Panc1 (cell line): ENCODE measurements at regions not wholly inside any gene's neighbourhood (a gene's known extent, or its start where the extent isn't known, plus 50 kb on each side); places are given as distances from the start of the nearest gene placed in this dataset.
"Not testable (repeated sequence)": the region's sequence is repeated elsewhere in the genome, so short reads cannot be mapped to it uniquely, and the experiment has no call there.

Experiments
- POLR2AphosphoS5 ChIP-seq: IDR thresholded peaks from 2 replicates; pipeline ENCODE4 v1.6.1; 2012; ENCODE audit warnings: mild to moderate bottlenecking, low read depth, low read length, moderate library complexity
- SIN3A ChIP-seq: IDR thresholded peaks from 2 replicates; pipeline ENCODE4 v1.6.1; 2012; ENCODE audit warnings: low read depth, mild to moderate bottlenecking, low read length, moderate library complexity, borderline replicate concordance; ENCODE audit not compliant: insufficient read depth
- TF ChIP-seq, protein P1 (sequence below): fragments of 450-650 bp; IDR thresholded peaks from 2 replicates; pipeline ENCODE4 v1.5.1; 2017; ENCODE audit warnings: mild to moderate bottlenecking
- TF ChIP-seq, protein P2 (sequence below), 2 experiments: IDR thresholded peaks; 2 replicates each; pipeline ENCODE4 v1.6.1; 2011 to 2012; ENCODE audit warnings: low read depth in 2 of 2, control low read depth in 1 of 2, low read length in 1 of 2, mild to moderate bottlenecking in 1 of 2, moderate library complexity in 1 of 2; ENCODE audit not compliant: insufficient read depth in 1 of 2

DNA sequence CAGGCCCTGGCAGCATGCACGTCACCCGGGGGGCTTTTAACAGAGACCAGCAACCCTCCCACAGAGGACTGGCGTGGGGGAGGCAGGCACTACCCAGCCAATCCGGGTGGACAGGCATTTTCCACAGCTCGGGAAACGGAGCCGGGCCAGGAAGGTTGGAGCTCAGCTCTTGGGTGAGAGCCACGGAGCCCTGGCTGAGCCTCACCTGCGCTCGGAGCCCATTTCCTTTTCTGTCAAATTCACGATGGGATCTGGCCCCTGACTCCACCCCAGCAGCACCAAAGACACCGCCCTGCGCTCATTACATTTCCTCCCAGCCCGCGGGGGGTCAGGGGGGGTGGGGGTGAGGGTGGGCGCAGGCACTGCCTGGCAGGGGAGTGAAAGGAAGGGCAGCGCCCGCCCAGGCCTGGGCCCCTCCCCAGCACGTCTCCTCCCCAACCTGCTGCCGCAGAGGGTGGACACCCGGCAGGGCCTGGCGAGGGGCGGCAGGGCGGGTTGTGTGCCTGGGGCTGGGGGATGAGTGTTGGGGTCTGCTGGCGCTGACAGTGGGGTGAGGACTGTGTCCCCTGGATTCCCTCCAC is 145.4 kb downstream of the LAT start:
- TF ChIP-seq, protein P1, sequence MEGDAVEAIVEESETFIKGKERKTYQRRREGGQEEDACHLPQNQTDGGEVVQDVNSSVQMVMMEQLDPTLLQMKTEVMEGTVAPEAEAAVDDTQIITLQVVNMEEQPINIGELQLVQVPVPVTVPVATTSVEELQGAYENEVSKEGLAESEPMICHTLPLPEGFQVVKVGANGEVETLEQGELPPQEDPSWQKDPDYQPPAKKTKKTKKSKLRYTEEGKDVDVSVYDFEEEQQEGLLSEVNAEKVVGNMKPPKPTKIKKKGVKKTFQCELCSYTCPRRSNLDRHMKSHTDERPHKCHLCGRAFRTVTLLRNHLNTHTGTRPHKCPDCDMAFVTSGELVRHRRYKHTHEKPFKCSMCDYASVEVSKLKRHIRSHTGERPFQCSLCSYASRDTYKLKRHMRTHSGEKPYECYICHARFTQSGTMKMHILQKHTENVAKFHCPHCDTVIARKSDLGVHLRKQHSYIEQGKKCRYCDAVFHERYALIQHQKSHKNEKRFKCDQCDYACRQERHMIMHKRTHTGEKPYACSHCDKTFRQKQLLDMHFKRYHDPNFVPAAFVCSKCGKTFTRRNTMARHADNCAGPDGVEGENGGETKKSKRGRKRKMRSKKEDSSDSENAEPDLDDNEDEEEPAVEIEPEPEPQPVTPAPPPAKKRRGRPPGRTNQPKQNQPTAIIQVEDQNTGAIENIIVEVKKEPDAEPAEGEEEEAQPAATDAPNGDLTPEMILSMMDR, result not testable (repeated sequence)
- not testable (repeated sequence) for TF ChIP-seq POLR2AphosphoS5, SIN3A
- TF ChIP-seq, protein P2, sequence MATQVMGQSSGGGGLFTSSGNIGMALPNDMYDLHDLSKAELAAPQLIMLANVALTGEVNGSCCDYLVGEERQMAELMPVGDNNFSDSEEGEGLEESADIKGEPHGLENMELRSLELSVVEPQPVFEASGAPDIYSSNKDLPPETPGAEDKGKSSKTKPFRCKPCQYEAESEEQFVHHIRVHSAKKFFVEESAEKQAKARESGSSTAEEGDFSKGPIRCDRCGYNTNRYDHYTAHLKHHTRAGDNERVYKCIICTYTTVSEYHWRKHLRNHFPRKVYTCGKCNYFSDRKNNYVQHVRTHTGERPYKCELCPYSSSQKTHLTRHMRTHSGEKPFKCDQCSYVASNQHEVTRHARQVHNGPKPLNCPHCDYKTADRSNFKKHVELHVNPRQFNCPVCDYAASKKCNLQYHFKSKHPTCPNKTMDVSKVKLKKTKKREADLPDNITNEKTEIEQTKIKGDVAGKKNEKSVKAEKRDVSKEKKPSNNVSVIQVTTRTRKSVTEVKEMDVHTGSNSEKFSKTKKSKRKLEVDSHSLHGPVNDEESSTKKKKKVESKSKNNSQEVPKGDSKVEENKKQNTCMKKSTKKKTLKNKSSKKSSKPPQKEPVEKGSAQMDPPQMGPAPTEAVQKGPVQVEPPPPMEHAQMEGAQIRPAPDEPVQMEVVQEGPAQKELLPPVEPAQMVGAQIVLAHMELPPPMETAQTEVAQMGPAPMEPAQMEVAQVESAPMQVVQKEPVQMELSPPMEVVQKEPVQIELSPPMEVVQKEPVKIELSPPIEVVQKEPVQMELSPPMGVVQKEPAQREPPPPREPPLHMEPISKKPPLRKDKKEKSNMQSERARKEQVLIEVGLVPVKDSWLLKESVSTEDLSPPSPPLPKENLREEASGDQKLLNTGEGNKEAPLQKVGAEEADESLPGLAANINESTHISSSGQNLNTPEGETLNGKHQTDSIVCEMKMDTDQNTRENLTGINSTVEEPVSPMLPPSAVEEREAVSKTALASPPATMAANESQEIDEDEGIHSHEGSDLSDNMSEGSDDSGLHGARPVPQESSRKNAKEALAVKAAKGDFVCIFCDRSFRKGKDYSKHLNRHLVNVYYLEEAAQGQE (IDR thresholded peaks at IDR 0.05; ENCODE audit: insufficient read depth in 1 of 2, low read depth in 2 of 2, low read length in 1 of 2), result not testable (repeated sequence)
